ENCODE measurements at regions not wholly inside any gene's neighbourhood (a gene's known extent, or its start where the extent isn't known, plus 50 kb on each side); places are given as distances from the start of the nearest gene placed in this dataset.

GRCh38 chr1:191852907-191853306, 305.4 kb upstream of the RGS18 start (continued):
- TF ChIP-seq TOPORS (CRISPR knock-in tag; IDR thresholded peaks at IDR 0.05), result no peak
- no peak for TF ChIP-seq TFDP1 (CRISPR knock-in tag; IDR thresholded peaks at IDR 0.05; ENCODE audit: borderline replicate concordance)
- TF ChIP-seq NFYB (CRISPR knock-in tag; IDR thresholded peaks at IDR 0.05), result no peak
- no peak for TF ChIP-seq ZBTB7B (CRISPR knock-in tag; IDR thresholded peaks at IDR 0.05)

- no peaks in the 10 kb centered on the region for H4K20me1 ChIP-seq (ENCODE audit: insufficient read depth, low read length)
- intact Hi-C loops (cut with micrococcal nuclease; ENCODE audit: unreplicated experiment), result no loop called here
- FAIRE-seq (no peak), ATAC-seq (no peak), DNase-seq (ENCODE audit: low spot score) (no peak)
- no peak overlapping the region for H3K27ac ChIP-seq (ENCODE audit: extremely low read length, insufficient read depth, low read length)
- in situ Hi-C loops (cut with HindIII; ENCODE audit: extremely low pct_ligation_motif_present, low pct_unique_long_range_greater_than_20kb), result no loop called here
- H3K27me3 ChIP-seq (ENCODE audit: control insufficient read depth in 1 of 2, insufficient read depth in 2 of 2, low read length in 2 of 2), result no peaks in the 10 kb centered on the region
- BruUV-seq (replicated peaks), result no TSS peak
- H3K36me3 ChIP-seq (replicated peaks in 1 of 2; ENCODE audit: control insufficient read depth in 1 of 2, insufficient read depth in 2 of 2, low read length in 2 of 2), result no peaks in the 10 kb centered on the region
- no peaks in the 10 kb centered on the region for H3K4me1 ChIP-seq (ENCODE audit: insufficient read depth, low read length)
- no peak overlapping the region for H2AFZ ChIP-seq (ENCODE audit: low read length)
- H3K4me2 ChIP-seq (ENCODE audit: low read depth, low read length), result no peak overlapping the region
- H3K9ac ChIP-seq (ENCODE audit: insufficient read depth, low read depth, low read length), result no peak overlapping the region
- CTCF ChIA-PET (ENCODE audit: low intra/inter-chr PET ratio, low total read pairs), result no interaction called here
- no peak overlapping the region for H3K4me3 ChIP-seq (replicated peaks in 1 of 3; ENCODE audit: insufficient read depth in 1 of 3, low read depth in 2 of 3, low read length in 3 of 3)
- POLR2A ChIA-PET, result no interaction called here
- WGBS (ENCODE audit: low lambda C conversion rate), result 4% methylated on average over 1 of the region's 1 CpG
- H3K79me2 ChIP-seq (ENCODE audit: insufficient read depth, low read length), result no peaks in the 10 kb centered on the region
- no peaks in the 10 kb centered on the region; the same call in 1 of the 2 replicates for H3K9me3 ChIP-seq (ENCODE audit: low read length)
- TF ChIP-seq LRRFIP1 (CRISPR knock-in tag; conservative IDR thresholded peaks at IDR 0.05), result no peak
- TF ChIP-seq HIVEP1 (CRISPR knock-in tag; IDR thresholded peaks at IDR 0.05), result no peak
- TF ChIP-seq ZBTB2 (CRISPR knock-in tag; IDR thresholded peaks at IDR 0.05; ENCODE audit: low read depth), result no peak
- TF ChIP-seq ZSCAN20 (CRISPR knock-in tag; IDR thresholded peaks at IDR 0.05; ENCODE audit: borderline replicate concordance), result no peak
- TF ChIP-seq HMGXB3 (CRISPR knock-in tag; IDR thresholded peaks at IDR 0.05; ENCODE audit: borderline replicate concordance), result no peak
- TF ChIP-seq SMAD9 (CRISPR knock-in tag; IDR thresholded peaks at IDR 0.05), result no peak
- no peak for TF ChIP-seq REL (CRISPR knock-in tag; conservative IDR thresholded peaks at IDR 0.05)
- TF ChIP-seq NFATC3 (CRISPR knock-in tag; IDR thresholded peaks at IDR 0.05), result no peak
- no peak for TF ChIP-seq ZNF501 (CRISPR knock-in tag; IDR thresholded peaks at IDR 0.05)
Measured at GRCh38 chr1:191857600-191857999, 300.7 kb upstream of the RGS18 start.

All from HepG2 (cell line).